DMS53 (cell line): ENCODE measurements at regions not wholly inside any gene's neighbourhood (a gene's known extent, or its start where the extent isn't known, plus 50 kb on each side); places are given as distances from the start of the nearest gene placed in this dataset.

ENCODE experiments used
- DNase-seq: peaks from one replicate; lab custom pipeline; 2025; lab: John Stamatoyannopoulos, UW

DNA sequence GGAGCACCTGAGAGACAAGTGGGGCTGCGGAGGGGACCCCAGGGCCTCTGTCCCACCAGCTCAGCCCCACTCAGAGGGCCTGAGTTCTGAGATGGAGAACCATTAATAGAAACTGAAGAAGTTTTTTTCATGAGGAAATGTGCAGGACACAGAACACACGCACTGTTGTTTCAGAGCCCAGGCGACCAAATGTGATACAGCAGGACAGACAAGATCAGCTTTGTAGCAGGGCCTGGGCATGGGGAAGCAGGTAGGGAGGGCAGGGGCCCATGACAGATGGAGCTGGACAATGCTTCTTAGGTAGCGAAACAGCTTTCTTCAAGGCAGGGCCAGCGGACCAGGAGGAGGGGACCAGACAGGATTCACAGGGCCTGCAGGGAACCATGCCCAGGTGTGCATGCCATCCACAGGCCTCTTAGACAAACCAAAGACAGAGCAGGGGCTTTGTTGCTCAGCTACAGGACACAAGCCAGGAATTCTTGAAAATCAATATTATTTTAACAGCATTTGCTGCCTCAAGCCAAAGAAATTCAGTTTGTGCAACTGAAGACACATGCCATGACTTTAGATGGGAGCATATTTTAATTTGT, 252.8 kb upstream of the GYPC start:
- no peak for DNase-seq

DNA sequence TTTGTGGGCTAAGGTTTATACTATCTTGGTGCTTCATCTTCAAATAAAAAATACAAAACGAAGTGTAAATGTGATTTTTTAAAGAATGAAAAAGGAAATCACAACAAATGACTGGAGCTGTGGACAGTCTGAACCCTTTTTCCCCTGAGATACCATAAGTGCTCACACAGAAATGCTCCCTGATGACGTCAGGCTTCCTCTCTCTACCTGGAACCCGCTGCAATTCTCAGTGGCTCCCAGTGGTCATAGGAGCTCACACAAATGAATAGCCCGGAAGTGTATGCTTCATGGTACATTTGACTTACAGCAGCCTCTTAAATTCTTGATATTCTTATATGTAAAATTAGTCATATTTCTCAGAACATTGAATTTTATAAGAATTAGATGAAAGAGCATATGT, 249.7 kb upstream of the GYPC start:
- DNase-seq: peak; percentile 14

GRCh38 chr2:126408671-126409070, 247.3 kb upstream of the GYPC start:
- no peak for DNase-seq

- DNase-seq: no peak
Measured at GRCh38 chr2:126409850-126410249, 246.1 kb upstream of the GYPC start.

- DNase-seq: no peak
Measured at GRCh38 chr2:126413079-126413478, 242.9 kb upstream of the GYPC start.

DNA sequence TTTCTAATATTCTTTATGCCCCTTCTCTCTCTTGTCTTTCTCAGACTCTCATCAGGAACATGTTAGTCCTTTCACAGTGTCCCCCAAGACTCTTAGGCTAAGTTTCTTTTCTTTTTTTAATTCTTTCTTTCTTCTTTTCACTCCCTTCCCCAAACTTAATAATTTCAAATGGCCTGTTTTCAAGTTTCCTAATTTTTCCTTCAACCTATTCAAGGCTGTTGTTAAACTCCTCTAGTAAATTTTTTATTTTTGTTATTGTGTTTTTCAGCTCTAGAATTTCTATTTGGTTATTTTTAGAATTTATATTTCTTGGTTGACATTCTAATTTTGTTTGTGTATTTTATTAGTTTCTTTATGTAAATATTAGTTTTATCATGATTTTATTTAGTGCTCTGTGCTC, 236.6 kb upstream of the GYPC start:
- DNase-seq: no peak

- no peak for DNase-seq
Measured at GRCh38 chr2:126425943-126426342, 230.0 kb upstream of the GYPC start.

GRCh38 chr2:126429103-126429502, 226.9 kb upstream of the GYPC start:
- DNase-seq: no peak

GRCh38 chr2:126431136-126431535, 224.8 kb upstream of the GYPC start:
- no peak for DNase-seq

GRCh38 chr2:126436411-126436810, 219.5 kb upstream of the GYPC start:
- no peak for DNase-seq

DNA sequence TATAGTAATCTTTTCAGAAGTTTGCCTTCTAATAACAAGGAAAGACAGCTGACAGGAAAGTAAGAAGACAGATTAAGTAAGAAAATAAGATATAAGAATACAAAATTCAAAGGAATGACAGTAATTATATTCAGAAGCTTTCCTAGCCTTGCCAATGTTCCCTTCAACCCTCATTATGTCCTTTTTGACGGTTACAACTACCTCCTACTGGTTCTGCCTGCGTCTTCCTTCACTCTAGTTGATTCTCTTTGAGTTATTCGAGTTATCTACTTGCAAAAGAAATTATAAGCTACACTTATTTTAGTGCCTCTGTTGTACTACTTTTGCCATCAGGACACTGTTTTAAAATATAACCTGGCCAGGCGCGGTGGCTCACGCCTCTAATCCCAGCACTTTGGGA, 218.9 kb upstream of the GYPC start:
- DNase-seq: no peak

GRCh38 chr2:126444512-126444911, 211.4 kb upstream of the GYPC start:
- no peak for DNase-seq

DNA sequence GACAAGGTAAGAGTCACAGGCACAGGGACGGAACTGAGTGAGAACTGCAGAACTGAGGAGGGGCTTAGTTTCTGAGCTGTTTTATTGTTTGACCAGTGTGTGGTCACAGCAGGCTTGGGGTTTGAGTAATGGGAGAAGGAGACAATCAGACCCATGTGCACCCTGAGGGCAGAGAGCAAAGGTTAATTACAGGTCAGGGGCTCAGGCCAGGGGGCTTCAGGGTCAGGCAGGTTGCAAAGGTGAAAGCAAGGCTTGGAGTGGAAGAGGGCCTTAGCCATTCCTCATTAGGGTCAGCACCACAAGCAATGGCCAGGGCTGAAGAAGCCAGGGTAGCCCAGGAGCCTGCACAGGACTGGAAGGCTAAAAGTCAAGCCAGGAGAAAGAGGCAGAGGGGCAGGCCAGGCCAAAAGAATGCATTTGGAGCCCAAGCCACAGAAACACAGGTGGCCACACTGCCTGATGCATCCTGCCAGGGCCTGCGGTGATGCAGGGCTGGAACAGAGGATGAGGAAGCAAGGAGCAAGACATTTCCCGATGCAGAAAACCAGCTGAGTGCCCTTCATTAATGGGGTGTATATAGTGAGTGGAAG, 209.8 kb upstream of the GYPC start:
- DNase-seq: no peak

GRCh38 chr2:126448611-126449010, 207.3 kb upstream of the GYPC start:
- no peak for DNase-seq

GRCh38 chr2:126449677-126450076, 206.3 kb upstream of the GYPC start:
- no peak for DNase-seq

- DNase-seq: no peak
Measured at GRCh38 chr2:126463892-126464674, 191.9 kb upstream of the GYPC start.

DNA sequence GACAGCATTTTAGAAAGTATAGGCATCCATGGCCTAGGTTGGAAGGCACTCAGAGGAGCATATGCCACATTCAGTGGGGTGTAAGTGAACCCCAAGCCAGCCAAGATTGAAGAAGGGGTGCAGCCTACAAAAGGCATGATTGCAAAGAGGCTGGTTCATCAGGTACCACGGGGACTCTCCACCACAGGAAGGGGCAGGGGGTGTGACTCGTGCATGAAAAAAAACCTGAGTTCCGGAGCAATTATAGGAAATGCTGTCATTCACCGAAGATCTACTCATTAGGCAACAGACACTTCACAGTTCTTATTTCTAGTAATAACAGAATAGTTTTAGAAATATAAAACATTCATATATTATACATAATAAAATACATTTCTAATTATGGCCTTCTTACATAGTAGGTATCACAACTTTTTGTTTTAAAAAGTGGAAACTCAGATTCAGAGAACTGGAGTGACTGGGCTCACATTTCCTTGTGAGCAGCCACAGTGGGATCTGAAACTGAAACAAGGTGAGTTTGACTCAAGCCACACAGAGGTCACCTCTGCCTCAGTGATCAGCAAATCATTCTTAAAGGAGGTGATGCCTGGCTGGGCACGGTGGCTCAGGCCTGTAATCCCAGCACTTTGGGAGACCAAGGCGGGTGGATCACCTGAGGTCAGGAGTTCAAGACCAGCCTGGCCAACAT, 188.4 kb upstream of the GYPC start:
- no peak for DNase-seq

GRCh38 chr2:126475031-126475430, 180.9 kb upstream of the GYPC start:
- no peak for DNase-seq

DNA sequence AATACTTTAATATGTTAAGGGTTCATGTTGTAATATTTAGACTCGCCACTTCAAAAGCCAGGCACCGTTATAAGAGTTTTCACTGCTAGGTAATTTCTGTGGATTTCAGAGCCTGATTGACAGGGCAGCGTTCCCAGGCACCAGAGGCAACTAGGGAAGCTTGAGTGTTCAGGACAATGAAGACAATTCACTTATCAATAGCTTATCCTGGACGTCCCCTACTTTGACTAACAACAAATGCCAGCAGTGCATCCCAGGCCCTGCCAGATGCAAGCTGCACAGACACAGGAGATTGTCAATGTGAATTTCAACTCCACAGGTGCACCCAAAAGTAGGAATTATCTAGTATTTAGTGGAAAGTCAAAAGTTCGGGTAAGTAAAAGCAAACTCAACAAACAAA, 179.3 kb upstream of the GYPC start:
- DNase-seq: no peak

DNA sequence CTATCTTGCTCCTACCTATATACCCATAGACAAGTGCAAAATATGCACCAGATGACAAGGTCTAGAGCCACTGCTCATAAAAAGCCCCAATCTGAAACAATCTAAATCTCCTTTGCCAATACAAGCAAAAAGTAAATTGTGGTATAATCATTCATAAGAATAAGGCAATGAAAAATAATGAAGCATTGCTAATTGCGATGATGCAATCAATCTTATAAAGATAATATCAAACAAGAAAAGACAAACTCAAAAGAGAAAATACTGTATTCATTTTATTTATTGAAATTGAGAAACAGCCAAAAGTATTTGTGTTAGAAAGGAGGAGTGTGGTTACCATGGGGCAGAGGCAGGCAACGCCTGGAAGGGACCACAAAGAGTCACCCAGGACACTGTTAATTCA, 175.9 kb upstream of the GYPC start:
- DNase-seq: no peak

- DNase-seq: peak; percentile 45
Measured at GRCh38 chr2:126482582-126483464, 173.1 kb upstream of the GYPC start.

- DNase-seq: no peak
Measured at GRCh38 chr2:126494593-126494992, 161.4 kb upstream of the GYPC start.
